Thoracic aorta (tissue), 2 donors: ENCODE measurements at regions not wholly inside any gene's neighbourhood (a gene's known extent, or its start where the extent isn't known, plus 50 kb on each side); places are given as distances from the start of the nearest gene placed in this dataset.

Source experiments
- ATAC-seq: fragments of 150-250 bp; one replicate; pipeline ENCODE4 v1.8.0; 2017; ENCODE audit warnings: low read depth; ENCODE audit not compliant: insufficient number of reproducible peaks, low FRiP score
- DNase-seq: peaks from one replicate; pipeline ENCODE4 v3.0.0-alpha.2; 2020; ENCODE audit warnings: low spot score
- H3K27ac ChIP-seq, 2 donors: fragments of 200-600 bp; sonication (generic); 1 replicate in 1 of 2; 2 replicates in 1 of 2; pipeline ENCODE4 v1.5.1; 2016; ENCODE audit warnings: mild to moderate bottlenecking in 2 of 2, moderate library complexity in 2 of 2
- H3K27me3 ChIP-seq: fragments of 200-600 bp; sonication (generic); replicated peaks from 2 replicates; pipeline ENCODE4 v1.6.0; 2016; ENCODE audit warnings: mild to moderate bottlenecking; ENCODE audit not compliant: insufficient read depth
- H3K36me3 ChIP-seq: fragments of 200-600 bp; sonication (generic); one replicate; pipeline ENCODE4 v1.5.1; 2016
- H3K4me1 ChIP-seq, 2 donors: fragments of 200-600 bp; sonication (generic); 1 replicate in 1 of 2; 2 replicates in 1 of 2; pipeline versions ENCODE4 v1.5.1 to v1.6.0; 2016; ENCODE audit warnings: low read depth in 2 of 2, mild to moderate bottlenecking in 1 of 2; ENCODE audit not compliant: control insufficient read depth in 1 of 2
- H3K4me3 ChIP-seq: fragments of 200-600 bp; sonication (generic); 2 replicates; pipeline ENCODE4 v1.5.1; 2016; ENCODE audit warnings: mild to moderate bottlenecking
- H3K9me3 ChIP-seq: fragments of 200-600 bp; sonication (generic); 2 replicates; pipeline ENCODE4 v1.5.1; 2016
- CTCF ChIP-seq: fragments of 200-600 bp; sonication (generic); IDR thresholded peaks from one replicate; pipeline ENCODE4 v1.5.1; 2019; ENCODE audit warnings: antibody characterized with exemption

DNA sequence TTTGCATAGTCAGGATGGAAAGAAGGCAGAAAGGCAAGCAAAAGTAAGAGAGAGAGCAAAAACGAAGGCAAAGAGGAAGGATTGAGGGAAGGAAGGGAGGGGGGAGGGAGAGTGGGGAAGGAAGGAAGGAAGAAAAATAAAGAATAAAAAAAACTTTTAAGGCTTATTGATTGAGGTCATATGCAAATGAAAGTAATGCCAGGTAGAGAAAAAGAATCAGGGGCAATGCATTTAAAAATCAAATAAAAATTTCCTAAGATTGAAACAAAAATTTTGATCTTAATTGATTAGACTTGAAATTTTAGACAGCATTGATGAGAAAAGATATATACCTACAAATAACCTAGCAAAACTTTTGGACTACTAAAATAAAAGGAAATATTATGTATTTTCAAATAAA, 153.9 kb upstream of the KIF2B start:
- Histone ChIP-seq H3K36me3 (no peaks in the 10 kb centered on the region), H3K9me3 (no peaks in the 10 kb centered on the region), H3K27me3 (no peaks in the 10 kb centered on the region), H3K27ac (no peak overlapping the region), H3K4me3 (no peak overlapping the region), H3K4me1 (no peaks in the 10 kb centered on the region)
- ATAC-seq, result no peak
- no peak for TF ChIP-seq CTCF
- DNase-seq, result no peak

- no peaks in the 10 kb centered on the region for H3K4me1 ChIP-seq
- DNase-seq, result no peak
- ATAC-seq, result no peak
- no peaks in the 10 kb centered on the region for H3K27me3 ChIP-seq
- H3K27ac ChIP-seq, result no peak overlapping the region
- no peaks in the 10 kb centered on the region for H3K36me3 ChIP-seq
- H3K9me3 ChIP-seq, result no peaks in the 10 kb centered on the region
- no peak overlapping the region for H3K4me3 ChIP-seq
- no peak for TF ChIP-seq CTCF
Measured at GRCh38 chr17:53662608-53663007, 160.1 kb upstream of the KIF2B start.

DNA sequence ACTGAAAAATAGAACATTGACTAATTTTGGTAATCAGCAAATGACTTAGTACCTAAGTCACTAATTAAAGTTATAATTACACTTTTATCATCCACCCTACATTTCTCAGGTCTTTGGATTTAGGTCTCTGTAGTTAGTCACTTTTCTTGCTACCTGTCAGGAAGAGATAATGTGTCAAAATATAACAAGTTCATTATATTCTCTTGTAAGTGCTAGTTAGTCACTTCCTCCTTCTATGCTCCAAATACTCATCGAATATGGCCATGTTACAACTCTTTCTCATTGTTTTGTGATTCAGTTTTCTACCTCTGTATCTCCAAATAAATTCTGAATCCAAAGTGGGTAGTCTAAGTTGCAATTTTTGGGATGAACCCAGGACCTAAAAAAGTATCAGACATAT, 163.5 kb upstream of the KIF2B start:
- DNase-seq, result no peak
- H3K27me3 ChIP-seq, result no peaks in the 10 kb centered on the region
- H3K4me3 ChIP-seq, result no peak overlapping the region
- no peak for ATAC-seq
- H3K27ac ChIP-seq, result no peak overlapping the region
- no peak for TF ChIP-seq CTCF
- H3K9me3 ChIP-seq, result no peaks in the 10 kb centered on the region
- H3K36me3 ChIP-seq, result no peaks in the 10 kb centered on the region
- H3K4me1 ChIP-seq, result no peaks in the 10 kb centered on the region

DNA sequence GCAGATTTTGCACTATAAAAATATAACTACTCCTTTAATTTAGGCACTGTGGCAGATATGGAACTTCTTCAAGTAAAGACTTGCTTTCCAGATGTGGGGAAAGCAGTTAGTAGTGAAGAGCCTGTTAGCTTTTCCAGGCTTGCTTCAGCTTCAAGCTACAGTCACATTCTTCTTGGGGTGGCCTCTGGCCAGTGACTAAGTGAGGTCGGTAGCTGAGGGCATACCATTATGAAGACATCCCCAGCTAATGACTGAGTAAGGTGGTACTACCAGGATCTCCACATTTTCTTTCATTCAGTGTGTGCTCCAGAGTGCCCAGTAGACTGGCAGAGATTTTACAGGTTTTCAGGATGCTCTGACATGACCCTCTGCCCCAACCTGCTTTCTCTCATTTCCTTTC, 167.1 kb upstream of the KIF2B start:
- Histone ChIP-seq H3K27me3 (no peaks in the 10 kb centered on the region), H3K27ac (no peak overlapping the region), H3K4me3 (no peak overlapping the region), H3K4me1 (no peaks in the 10 kb centered on the region), H3K9me3 (no peaks in the 10 kb centered on the region), H3K36me3 (no peaks in the 10 kb centered on the region)
- no peak for TF ChIP-seq CTCF
- ATAC-seq, result no peak
- no peak for DNase-seq

DNA sequence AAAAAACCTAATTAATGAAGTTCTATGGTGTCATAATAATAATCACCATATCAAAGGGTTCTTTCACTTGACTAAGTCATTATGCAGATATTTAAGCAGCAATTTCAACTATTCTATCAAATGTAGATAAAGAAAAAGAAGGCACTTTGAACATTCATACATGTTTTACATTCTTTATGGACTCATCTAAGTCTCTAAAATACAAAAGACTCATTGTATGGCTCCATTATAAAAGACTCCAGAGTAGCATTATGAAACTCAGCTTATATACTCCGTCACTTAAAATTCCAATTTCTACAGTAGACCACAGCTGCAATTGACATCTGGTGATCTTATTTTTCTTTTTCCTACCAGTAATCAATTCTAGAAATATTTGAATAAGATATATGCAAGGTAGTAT, 173.5 kb upstream of the KIF2B start:
- Histone ChIP-seq H3K36me3 (no peaks in the 10 kb centered on the region), H3K27ac (no peak overlapping the region), H3K9me3 (no peaks in the 10 kb centered on the region), H3K27me3 (no peaks in the 10 kb centered on the region), H3K4me1 (no peaks in the 10 kb centered on the region), H3K4me3 (no peak overlapping the region)
- ATAC-seq, result no peak
- TF ChIP-seq CTCF, result no peak
- no peak for DNase-seq
